Esophagus (tissue), 2 donors: ENCODE measurements at regions not wholly inside any gene's neighbourhood (a gene's known extent, or its start where the extent isn't known, plus 50 kb on each side); places are given as distances from the start of the nearest gene placed in this dataset.

Experiments
- H3K27ac ChIP-seq, 2 donors: one replicate each; pipeline ENCODE4 v1.5.1; 2013; ENCODE audit warnings: low read depth in 2 of 2, mild to moderate bottlenecking in 2 of 2, inconsistent platforms in 1 of 2, low read length in 1 of 2, moderate library complexity in 1 of 2
- H3K27me3 ChIP-seq, 2 donors: one replicate each; pipeline ENCODE4 v1.6.1; 2013; ENCODE audit warnings: low read length in 2 of 2, control low read depth in 1 of 2, mild to moderate bottlenecking in 1 of 2; ENCODE audit not compliant: insufficient read depth in 2 of 2, control insufficient read depth in 1 of 2
- H3K36me3 ChIP-seq, 2 donors: one replicate each; pipeline ENCODE4 v1.6.1; 2013; ENCODE audit warnings: low read length in 1 of 2; ENCODE audit not compliant: control insufficient read depth in 2 of 2, insufficient read depth in 2 of 2
- H3K4me1 ChIP-seq, 2 donors: one replicate each; pipeline ENCODE4 v1.6.1; 2013; ENCODE audit warnings: low read length in 1 of 2; ENCODE audit not compliant: control insufficient read depth in 2 of 2, insufficient read depth in 2 of 2
- H3K4me3 ChIP-seq, 2 donors: one replicate each; pipeline ENCODE4 v1.5.1; 2013; ENCODE audit warnings: low read length in 2 of 2, mild to moderate bottlenecking in 2 of 2, low read depth in 1 of 2, moderate library complexity in 1 of 2
- H3K9me3 ChIP-seq, 2 donors: one replicate each; pipeline ENCODE4 v1.6.1; 2013; ENCODE audit warnings: mild to moderate bottlenecking in 2 of 2, low read depth in 1 of 2, low read length in 1 of 2, moderate library complexity in 1 of 2; ENCODE audit not compliant: control insufficient read depth in 2 of 2, insufficient read depth in 1 of 2
- WGBS, 2 donors: extraction: QIAGEN DNeasy Blood & Tissue Kit; methylation state at CpG; one replicate each; pipeline ENCODE4 v1.1.7; 2013; 5-methylcytosine and 5-hydroxymethylcytosine counted together
- donor health status: healthy with polysubstance abuse.
- donor health status: Bipolar disorder and iron deficiency.

GRCh38 chr2:18891600-18892345 is 302.4 kb upstream of the NT5C1B start:
- Histone ChIP-seq H3K27me3 (no peaks in the 10 kb centered on the region), H3K27ac (no peak overlapping the region), H3K36me3 (no peaks in the 10 kb centered on the region), H3K4me1 (no peaks in the 10 kb centered on the region), H3K9me3 (no peaks in the 10 kb centered on the region), H3K4me3 (no peak overlapping the region)
- WGBS, 2 donors: 77 to 86% methylated on average over 3 of the region's 3 CpGs

DNA sequence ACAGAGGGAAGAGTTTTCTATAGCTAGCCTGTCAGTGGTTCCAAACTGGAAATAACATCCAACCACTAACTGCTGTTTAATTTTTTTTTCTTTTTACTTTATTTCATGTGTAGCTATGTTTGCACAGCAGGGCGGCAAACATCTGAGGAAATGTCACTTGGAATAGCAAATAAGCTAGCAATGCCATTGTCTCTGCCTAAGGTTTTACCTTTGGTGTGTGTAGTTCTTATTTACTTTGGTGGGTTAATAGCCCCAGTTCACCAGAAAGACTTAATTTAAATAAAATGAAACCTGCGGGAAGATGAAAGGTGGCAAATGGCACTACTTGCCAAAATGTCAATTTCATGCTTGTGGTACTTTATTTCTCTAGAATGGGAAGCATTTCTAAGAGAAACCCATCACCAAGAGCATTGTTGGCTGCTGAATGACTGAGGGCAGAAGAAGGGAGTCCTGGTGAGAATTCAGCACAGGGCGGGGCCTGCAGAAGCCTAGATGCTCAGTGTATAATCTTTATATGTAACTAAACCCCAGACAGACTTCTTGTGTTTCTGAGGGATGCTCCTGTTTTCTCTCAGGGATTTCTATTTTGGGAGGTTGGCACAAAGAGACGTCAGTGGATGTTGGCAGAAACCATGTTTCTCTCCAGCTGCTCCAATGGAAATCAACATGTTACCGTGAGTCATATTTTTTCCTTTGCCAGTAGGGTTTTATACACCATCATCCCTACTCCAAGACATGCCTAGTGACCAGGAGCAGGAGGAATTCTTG is 300.4 kb upstream of the NT5C1B start:
- Histone ChIP-seq H3K36me3 (no peaks in the 10 kb centered on the region), H3K9me3 (no peaks in the 10 kb centered on the region), H3K27ac (no peak overlapping the region), H3K4me3 (no peak overlapping the region), H3K27me3 (no peaks in the 10 kb centered on the region), H3K4me1 (no peaks in the 10 kb centered on the region)
- WGBS, 2 donors: 63 to 64% methylated on average over 5 of the region's 5 CpGs

DNA sequence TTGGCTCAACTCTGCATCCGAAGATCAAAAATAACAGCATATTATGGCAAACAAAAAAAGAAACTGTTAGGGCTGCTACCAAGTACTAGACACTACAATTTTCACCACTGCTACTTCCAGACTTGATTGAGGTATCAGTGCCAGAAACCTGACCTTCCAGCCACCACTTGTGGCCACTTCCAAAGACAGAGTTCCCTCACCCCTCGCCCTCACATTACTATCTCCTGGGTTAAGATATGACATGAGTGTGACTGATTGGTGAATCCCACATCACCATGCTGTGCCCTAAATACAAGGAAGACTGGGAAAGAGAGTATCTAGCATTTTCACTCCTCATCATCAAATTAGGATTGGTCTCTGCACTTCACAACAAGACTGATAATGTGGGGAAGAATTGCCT is 296.1 kb upstream of the NT5C1B start:
- no peaks in the 10 kb centered on the region for H3K27me3 ChIP-seq
- H3K4me1 ChIP-seq: no peaks in the 10 kb centered on the region
- no peak overlapping the region for H3K27ac ChIP-seq
- H3K9me3 ChIP-seq: no peaks in the 10 kb centered on the region
- WGBS, 2 donors: 69 to 84% methylated on average over 2 of the region's 2 CpGs
- no peak overlapping the region for H3K4me3 ChIP-seq
- no peaks in the 10 kb centered on the region for H3K36me3 ChIP-seq

GRCh38 chr2:18883616-18884456 is 294.5 kb upstream of the NT5C1B start:
- no peaks in the 10 kb centered on the region for H3K36me3 ChIP-seq
- H3K4me1 ChIP-seq: no peaks in the 10 kb centered on the region
- no peaks in the 10 kb centered on the region for H3K27me3 ChIP-seq
- WGBS, 2 donors: 64 to 67% methylated on average over 3 of the region's 3 CpGs
- no peak overlapping the region for H3K4me3 ChIP-seq
- H3K9me3 ChIP-seq: no peaks in the 10 kb centered on the region
- no peak overlapping the region for H3K27ac ChIP-seq

GRCh38 chr2:18871430-18871829 is 282.1 kb upstream of the NT5C1B start:
- WGBS, 2 donors: 75 to 84% methylated on average over 2 of the region's 2 CpGs
- Histone ChIP-seq H3K27ac (no peak overlapping the region), H3K4me3 (no peak overlapping the region), H3K9me3 (no peaks in the 10 kb centered on the region), H3K4me1 (no peaks in the 10 kb centered on the region), H3K27me3 (no peaks in the 10 kb centered on the region), H3K36me3 (no peaks in the 10 kb centered on the region)

- no peak overlapping the region for H3K4me3 ChIP-seq
- H3K4me1 ChIP-seq: no peaks in the 10 kb centered on the region
- no peaks in the 10 kb centered on the region for H3K36me3 ChIP-seq
- H3K27me3 ChIP-seq: no peaks in the 10 kb centered on the region
- no peak overlapping the region for H3K27ac ChIP-seq
- H3K9me3 ChIP-seq: no peaks in the 10 kb centered on the region
Measured at GRCh38 chr2:18870307-18870706, 280.9 kb upstream of the NT5C1B start.

DNA sequence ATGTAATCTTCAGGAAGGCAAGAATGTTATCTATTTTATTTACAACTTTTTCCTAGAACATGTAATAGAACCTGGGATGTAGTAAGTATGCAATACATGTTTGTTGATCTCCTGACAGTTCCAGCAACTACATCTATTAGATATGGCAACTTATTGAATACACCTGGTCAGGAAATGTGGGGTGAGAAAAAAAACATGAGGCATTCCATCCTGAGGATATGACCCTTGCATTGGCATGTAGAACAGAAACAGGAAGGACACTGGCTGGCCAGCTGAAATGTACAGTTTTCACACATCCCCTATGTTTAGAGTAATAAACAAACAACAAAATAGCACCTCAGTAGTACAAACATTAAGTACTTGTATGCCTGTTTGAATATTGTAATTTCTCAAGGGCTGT is 272.6 kb upstream of the NT5C1B start:
- Histone ChIP-seq H3K27me3 (no peaks in the 10 kb centered on the region), H3K36me3 (no peaks in the 10 kb centered on the region), H3K4me1 (no peaks in the 10 kb centered on the region), H3K27ac (no peak overlapping the region), H3K4me3 (no peak overlapping the region), H3K9me3 (peaks cover 0 to 4% of the 10 kb centered on the region in 2 donors)

DNA sequence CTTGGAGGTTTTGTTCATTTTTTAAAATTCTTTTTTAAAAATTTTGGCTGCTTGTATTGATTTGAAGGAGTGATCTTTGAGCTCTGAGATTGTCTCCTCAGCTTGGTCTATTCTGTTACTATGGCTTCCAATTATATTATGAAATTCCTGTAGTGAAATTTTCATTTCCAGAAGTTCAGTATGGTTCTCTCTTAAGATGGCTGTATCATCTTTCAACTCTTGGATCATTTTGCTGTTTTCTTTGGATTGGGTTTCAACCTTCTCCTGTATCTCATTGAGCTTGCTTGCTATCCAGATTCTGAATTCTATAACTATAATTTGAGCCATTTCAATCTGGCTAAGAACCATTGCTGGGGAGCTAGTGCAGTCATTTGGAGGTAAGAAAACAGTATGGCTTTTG is 270.8 kb upstream of the NT5C1B start:
- Histone ChIP-seq H3K27me3 (no peaks in the 10 kb centered on the region), H3K27ac (no peak overlapping the region), H3K4me3 (no peak overlapping the region), H3K4me1 (no peaks in the 10 kb centered on the region), H3K36me3 (no peaks in the 10 kb centered on the region), H3K9me3 (peaks cover 0 to 4% of the 10 kb centered on the region in 2 donors)

DNA sequence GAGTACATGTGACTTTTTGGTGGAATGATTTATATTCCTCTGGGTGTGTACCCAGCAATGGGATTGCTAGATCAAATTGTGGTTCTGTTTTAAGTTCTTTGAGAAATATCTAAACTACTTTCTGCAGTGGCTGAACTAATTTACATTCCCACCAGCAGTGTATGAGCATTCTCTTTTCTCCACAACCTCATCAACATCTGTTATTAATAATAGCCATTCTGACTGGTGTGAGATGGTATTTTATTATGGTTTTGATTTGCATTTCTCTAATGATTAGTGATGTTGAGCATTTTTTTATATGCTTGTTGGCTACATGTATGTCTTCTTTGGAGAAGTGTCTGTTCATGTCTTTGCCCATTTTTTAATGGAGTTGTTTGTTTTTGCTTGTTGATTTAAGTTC is 267.4 kb upstream of the NT5C1B start:
- Histone ChIP-seq H3K9me3 (peaks cover 0 to 4% of the 10 kb centered on the region in 2 donors), H3K36me3 (no peaks in the 10 kb centered on the region), H3K4me3 (no peak overlapping the region), H3K27ac (no peak overlapping the region), H3K4me1 (no peaks in the 10 kb centered on the region), H3K27me3 (no peaks in the 10 kb centered on the region)
